Effector CD8-positive, alpha-beta T cell (primary cell): ENCODE measurements at regions not wholly inside any gene's neighbourhood (a gene's known extent, or its start where the extent isn't known, plus 50 kb on each side); places are given as distances from the start of the nearest gene placed in this dataset.

ENCODE experiments used
- DNase-seq: peaks from one replicate; lab custom pipeline; 2025; lab: John Stamatoyannopoulos, UW

- DNase-seq = no peak
These were observed 68.4 kb upstream of the CD96 start for GRCh38 chr3:111473550-111473949.

- no peak for DNase-seq
These were observed 65.3 kb upstream of the CD96 start for GRCh38 chr3:111476701-111477100.

DNA sequence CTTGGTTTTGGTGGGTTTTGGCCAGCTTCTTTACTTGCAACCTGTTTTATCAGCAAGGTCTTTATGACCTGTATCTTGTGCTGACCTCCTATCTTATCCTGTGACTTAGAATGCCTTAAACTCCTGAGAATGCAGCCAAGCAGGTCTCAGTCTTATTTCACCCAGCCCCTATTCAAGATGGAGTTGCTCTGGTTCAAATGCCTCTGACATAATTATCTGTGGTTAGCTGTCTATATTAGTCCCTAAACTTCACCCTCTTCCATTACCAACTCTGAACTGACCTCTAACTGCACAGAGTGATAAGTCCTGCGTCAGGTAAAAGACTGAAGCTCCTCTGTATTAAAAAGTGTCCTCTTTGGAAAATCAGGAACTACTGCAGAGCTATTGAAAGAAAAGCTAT is 61.9 kb upstream of the CD96 start:
- no peak for DNase-seq

DNA sequence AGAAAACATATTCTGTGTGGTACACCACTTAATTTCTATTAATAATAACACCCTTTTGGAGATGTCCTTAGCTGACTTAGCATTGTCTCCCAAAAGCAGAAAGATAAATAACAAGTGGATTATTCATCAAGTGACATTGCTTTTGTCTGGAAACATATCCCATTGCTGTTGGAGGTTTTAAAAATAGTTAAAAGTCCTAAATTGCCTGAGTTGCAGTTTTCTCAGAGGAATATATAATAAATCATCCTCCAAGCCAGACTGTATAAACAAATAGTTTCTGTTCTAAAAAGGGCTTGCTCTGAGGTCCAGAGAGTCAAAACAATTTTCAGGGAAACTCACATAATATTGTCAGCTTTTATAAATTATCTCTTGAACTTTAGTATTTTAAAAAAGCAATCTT is 60.4 kb upstream of the CD96 start:
- no peak for DNase-seq

GRCh38 chr3:111482574-111482973 is 59.4 kb upstream of the CD96 start:
- DNase-seq = no peak

GRCh38 chr3:111485086-111485485 is 56.9 kb upstream of the CD96 start:
- no peak for DNase-seq
